ENCODE measurements at regions not wholly inside any gene's neighbourhood (a gene's known extent, or its start where the extent isn't known, plus 50 kb on each side); places are given as distances from the start of the nearest gene placed in this dataset.

GRCh38 chr10:131689016-131689415, 211.8 kb upstream of the PPP2R2D start:
- POLR2A ChIA-PET (ENCODE audit: low non-redundant PET): no interaction called here
- CTCF ChIA-PET: no interaction called here
- Histone ChIP-seq H3K4me1 (ENCODE audit: insufficient read depth, low read length, poor library complexity, severe bottlenecking) (peaks cover 5% of the 10 kb centered on the region), H3K27ac (ENCODE audit: low read depth, low read length, poor library complexity, severe bottlenecking) (no peak overlapping the region), H3K27me3 (replicated peaks; ENCODE audit: insufficient read depth, low read depth, low read length, poor library complexity) (no peaks in the 10 kb centered on the region), H3K36me3 (ENCODE audit: insufficient read depth, low read length, poor library complexity, severe bottlenecking) (no peaks in the 10 kb centered on the region), H3K9me3 (ENCODE audit: low read depth, low read length, poor library complexity, severe bottlenecking) (no peaks in the 10 kb centered on the region), H3K4me3 (ENCODE audit: low read depth, low read length, poor library complexity, severe bottlenecking) (no peak overlapping the region)
- intact Hi-C loops (cut with micrococcal nuclease; ENCODE audit: unreplicated experiment): no loop called here
- no TSS peak for BruUV-seq (replicated peaks)
- DNase-seq (ENCODE audit: low spot score): no peak
- TF ChIP-seq CTCF (conservative IDR thresholded peaks at IDR 0.05; ENCODE audit: low read depth, low read length) (peak; percentile 40; the same call in 1 of the 2 replicates), EZH2 (IDR thresholded peaks at IDR 0.05; ENCODE audit: borderline replicate concordance, low read depth, low read length, poor library complexity, severe bottlenecking) (no peak)

- H3K4me1 ChIP-seq (ENCODE audit: insufficient read depth, low read length, poor library complexity, severe bottlenecking): peaks cover 5% of the 10 kb centered on the region
- ChIA-PET POLR2A (ENCODE audit: low non-redundant PET) (no interaction called here), CTCF (no interaction called here)
- H3K4me3 ChIP-seq (ENCODE audit: low read depth, low read length, poor library complexity, severe bottlenecking): no peak overlapping the region
- H3K27me3 ChIP-seq (replicated peaks; ENCODE audit: insufficient read depth, low read depth, low read length, poor library complexity): no peaks in the 10 kb centered on the region
- BruUV-seq (replicated peaks): no TSS peak
- DNase-seq (ENCODE audit: low spot score): no peak
- no peak for TF ChIP-seq CTCF (conservative IDR thresholded peaks at IDR 0.05; ENCODE audit: low read depth, low read length)
- TF ChIP-seq EZH2 (IDR thresholded peaks at IDR 0.05; ENCODE audit: borderline replicate concordance, low read depth, low read length, poor library complexity, severe bottlenecking): no peak
- no peak overlapping the region for H3K27ac ChIP-seq (ENCODE audit: low read depth, low read length, poor library complexity, severe bottlenecking)
- intact Hi-C loops (cut with micrococcal nuclease; ENCODE audit: unreplicated experiment): no loop called here
- no peaks in the 10 kb centered on the region for H3K9me3 ChIP-seq (ENCODE audit: low read depth, low read length, poor library complexity, severe bottlenecking)
- no peaks in the 10 kb centered on the region for H3K36me3 ChIP-seq (ENCODE audit: insufficient read depth, low read length, poor library complexity, severe bottlenecking)
These were observed 211.3 kb upstream of the PPP2R2D start for GRCh38 chr10:131689486-131689885.

- H3K36me3 ChIP-seq (ENCODE audit: insufficient read depth, low read length, poor library complexity, severe bottlenecking): no peaks in the 10 kb centered on the region
- ChIA-PET CTCF (no interaction called here), POLR2A (ENCODE audit: low non-redundant PET) (no interaction called here)
- H3K27me3 ChIP-seq (replicated peaks; ENCODE audit: insufficient read depth, low read depth, low read length, poor library complexity): no peaks in the 10 kb centered on the region
- BruUV-seq (replicated peaks): no TSS peak
- DNase-seq (ENCODE audit: low spot score): no peak
- TF ChIP-seq CTCF (conservative IDR thresholded peaks at IDR 0.05; ENCODE audit: low read depth, low read length) (no peak), EZH2 (IDR thresholded peaks at IDR 0.05; ENCODE audit: borderline replicate concordance, low read depth, low read length, poor library complexity, severe bottlenecking) (no peak)
- H3K27ac ChIP-seq (ENCODE audit: low read depth, low read length, poor library complexity, severe bottlenecking): no peak overlapping the region
- H3K4me1 ChIP-seq (ENCODE audit: insufficient read depth, low read length, poor library complexity, severe bottlenecking): peaks cover 5% of the 10 kb centered on the region
- intact Hi-C loops (cut with micrococcal nuclease; ENCODE audit: unreplicated experiment): no loop called here
- H3K4me3 ChIP-seq (ENCODE audit: low read depth, low read length, poor library complexity, severe bottlenecking): no peak overlapping the region
- H3K9me3 ChIP-seq (ENCODE audit: low read depth, low read length, poor library complexity, severe bottlenecking): no peaks in the 10 kb centered on the region
These were observed 210.7 kb upstream of the PPP2R2D start for GRCh38 chr10:131689954-131690757.
